Epithelial cell of proximal tubule (primary cell): ENCODE measurements at regions not wholly inside any gene's neighbourhood (a gene's known extent, or its start where the extent isn't known, plus 50 kb on each side); places are given as distances from the start of the nearest gene placed in this dataset.
"Not testable (repeated sequence)": the region's sequence is repeated elsewhere in the genome, so short reads cannot be mapped to it uniquely, and the experiment has no call there.

Experiments used
- DNase-seq: peaks from one replicate; pipeline ENCODE4 v3.0.0-alpha.2; 2011; ENCODE audit warnings: low read depth
- H3K4me3 ChIP-seq: 2 replicates; pipeline ENCODE4 v1.5.1; 2011; ENCODE audit warnings: low read depth, mild to moderate bottlenecking, low read length
- TF ChIP-seq, protein P1 (sequence below): conservative IDR thresholded peaks from 2 replicates; pipeline ENCODE4 v1.5.1; 2012; ENCODE audit warnings: low read depth, mild to moderate bottlenecking, low read length

DNA sequence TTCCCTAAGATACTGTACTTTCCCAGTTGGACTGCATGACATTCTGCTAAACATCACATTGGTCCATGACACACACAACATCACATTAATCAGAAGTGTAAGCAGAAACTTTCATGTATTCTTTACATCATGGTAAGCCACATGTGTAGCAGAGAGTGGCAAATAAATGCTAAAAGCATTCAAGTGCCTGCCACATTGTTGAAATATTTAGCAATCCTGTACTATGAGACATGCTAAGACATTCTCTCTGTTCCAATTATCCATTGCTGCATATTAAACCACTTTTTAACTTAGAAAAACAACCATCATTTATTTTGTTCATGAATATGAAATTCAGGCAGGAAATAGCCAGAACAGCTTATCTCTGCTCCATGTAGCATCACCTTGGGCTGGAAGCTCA, 207.7 kb upstream of the GJE1 start:
- TF ChIP-seq, protein P1, sequence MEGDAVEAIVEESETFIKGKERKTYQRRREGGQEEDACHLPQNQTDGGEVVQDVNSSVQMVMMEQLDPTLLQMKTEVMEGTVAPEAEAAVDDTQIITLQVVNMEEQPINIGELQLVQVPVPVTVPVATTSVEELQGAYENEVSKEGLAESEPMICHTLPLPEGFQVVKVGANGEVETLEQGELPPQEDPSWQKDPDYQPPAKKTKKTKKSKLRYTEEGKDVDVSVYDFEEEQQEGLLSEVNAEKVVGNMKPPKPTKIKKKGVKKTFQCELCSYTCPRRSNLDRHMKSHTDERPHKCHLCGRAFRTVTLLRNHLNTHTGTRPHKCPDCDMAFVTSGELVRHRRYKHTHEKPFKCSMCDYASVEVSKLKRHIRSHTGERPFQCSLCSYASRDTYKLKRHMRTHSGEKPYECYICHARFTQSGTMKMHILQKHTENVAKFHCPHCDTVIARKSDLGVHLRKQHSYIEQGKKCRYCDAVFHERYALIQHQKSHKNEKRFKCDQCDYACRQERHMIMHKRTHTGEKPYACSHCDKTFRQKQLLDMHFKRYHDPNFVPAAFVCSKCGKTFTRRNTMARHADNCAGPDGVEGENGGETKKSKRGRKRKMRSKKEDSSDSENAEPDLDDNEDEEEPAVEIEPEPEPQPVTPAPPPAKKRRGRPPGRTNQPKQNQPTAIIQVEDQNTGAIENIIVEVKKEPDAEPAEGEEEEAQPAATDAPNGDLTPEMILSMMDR: no peak
- H3K4me3 ChIP-seq: no peak overlapping the region
- DNase-seq: no peak

DNA sequence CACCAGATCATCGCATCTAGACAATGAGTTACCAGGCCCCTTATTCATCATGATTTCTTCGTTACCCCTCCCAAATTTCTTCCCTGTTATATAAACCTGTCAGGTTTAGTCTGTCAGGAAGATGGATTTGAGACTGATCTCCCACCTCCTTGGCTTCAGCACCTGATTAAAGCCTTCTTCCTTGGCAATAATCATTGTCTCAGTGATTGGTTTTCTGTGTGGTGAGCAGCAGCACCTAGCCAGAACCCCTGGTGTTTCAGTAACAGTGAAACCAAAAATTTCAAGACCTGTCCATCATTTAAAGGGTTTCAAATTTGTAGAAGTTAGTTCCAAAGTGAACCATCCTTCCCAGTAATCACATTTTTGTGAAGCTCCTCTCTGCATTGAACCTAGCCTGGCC, 209.8 kb upstream of the GJE1 start:
- no peak for DNase-seq
- TF ChIP-seq, protein P1: no peak
- no peak overlapping the region for H3K4me3 ChIP-seq

DNA sequence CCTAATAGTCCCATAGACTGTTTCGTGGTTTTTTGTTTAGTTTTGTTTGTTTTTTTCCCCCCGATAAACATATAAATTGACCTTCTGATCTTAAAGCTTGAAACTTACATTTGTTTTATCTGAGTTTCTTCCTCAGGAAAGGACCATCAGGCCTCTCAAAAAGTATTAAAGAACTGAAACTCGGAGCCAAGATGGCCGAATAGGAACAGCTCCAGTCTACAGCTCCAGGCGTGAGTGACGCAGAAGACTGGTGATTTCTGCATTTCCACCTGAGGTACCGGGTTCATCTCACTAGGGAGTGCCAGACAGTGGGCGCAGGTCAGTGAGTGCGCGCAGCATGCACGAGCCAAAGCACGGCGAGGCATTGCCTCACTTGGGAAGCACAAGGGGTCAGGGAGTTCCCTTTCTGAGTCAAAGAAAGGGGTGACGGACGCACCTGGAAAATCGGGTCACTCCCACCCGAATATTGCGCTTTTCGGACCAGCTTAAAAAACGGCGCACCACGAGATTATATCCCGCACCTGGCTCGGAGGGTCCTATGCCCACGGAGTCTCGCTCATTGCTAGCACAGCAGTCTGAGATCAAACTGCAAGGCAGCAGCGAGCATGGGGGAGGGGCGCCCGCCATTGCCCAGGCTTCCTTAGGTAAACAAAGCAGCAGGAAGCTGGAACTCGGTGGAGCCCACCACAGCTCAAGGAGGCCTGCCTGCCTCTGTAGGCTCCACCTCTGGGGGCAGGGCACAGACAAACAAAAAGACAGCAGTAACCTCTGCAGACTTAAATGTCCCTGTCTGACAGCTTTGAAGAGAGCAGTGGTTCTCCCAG, 215.8 kb upstream of the GJE1 start:
- not testable (repeated sequence) for DNase-seq, H3K4me3 ChIP-seq

DNA sequence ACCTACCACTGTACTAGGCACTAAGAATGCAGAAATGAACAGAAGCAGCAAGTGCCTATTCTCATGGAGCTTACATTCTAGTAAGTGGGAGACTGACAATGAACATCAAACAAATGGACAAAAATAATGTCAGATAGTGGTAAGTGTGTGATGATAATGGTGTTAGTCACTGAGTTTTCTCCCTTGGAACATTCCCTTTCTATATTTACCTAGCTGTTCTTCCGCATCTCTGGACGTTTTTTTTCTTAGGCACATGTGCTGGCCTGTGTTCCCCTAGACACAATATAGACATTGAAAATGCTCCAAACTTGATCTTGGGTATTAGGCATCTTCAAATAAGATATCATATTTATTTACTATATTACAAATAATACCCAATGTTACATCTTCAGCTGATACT, 218.1 kb upstream of the GJE1 start:
- no peak for DNase-seq
- TF ChIP-seq, protein P1: no peak

DNA sequence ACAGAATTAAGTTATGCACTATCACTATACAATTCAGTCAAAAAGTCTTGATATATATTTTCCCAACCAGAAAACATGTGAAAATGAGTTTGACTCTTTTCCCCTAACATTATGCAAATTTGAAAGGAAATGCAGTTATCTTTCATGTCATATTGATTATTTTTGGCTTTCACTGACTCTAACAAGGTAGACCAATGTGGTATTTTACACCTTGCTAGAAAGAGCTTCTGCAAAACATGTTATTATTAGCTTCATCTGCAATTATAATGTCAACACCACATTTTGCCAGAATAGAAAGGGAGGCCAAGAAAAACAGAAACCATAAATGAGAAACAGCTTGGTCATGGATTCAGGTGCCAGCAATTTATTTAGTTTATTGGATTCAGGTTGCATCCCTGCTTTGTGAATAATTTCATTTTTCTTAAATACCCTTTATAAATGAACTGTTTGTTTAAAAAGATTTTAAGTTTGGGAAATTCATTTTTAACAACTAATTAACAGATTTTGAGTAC, 226.1 kb upstream of the GJE1 start:
- no peak overlapping the region for H3K4me3 ChIP-seq
- DNase-seq: no peak
- TF ChIP-seq, protein P1: no peak

More for the DNA sequence above, 218.1 kb upstream of the GJE1 start:
- H3K4me3 ChIP-seq: no peak overlapping the region

DNA sequence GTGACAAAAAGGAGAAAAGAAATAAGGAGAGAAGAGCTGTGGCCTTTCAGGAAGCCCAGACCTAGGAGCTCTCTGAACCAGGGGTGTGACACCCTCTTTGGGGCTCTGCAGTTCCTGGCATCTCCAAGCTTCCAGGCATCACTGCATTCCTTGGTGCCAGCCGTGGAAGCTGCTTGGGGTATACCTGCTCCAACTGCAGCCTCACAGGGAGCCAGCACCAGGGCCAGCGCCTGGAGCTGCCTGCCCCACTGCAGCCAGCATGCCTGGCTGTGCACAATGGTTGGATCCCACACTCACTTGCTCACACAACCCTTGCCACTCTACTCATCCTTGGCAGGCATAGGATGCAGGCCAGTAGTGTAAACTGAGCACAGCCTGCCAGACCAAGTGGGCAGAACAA, 242.1 kb upstream of the GJE1 start:
- DNase-seq: no peak
- no peak overlapping the region for H3K4me3 ChIP-seq
- TF ChIP-seq, protein P1: no peak

DNA sequence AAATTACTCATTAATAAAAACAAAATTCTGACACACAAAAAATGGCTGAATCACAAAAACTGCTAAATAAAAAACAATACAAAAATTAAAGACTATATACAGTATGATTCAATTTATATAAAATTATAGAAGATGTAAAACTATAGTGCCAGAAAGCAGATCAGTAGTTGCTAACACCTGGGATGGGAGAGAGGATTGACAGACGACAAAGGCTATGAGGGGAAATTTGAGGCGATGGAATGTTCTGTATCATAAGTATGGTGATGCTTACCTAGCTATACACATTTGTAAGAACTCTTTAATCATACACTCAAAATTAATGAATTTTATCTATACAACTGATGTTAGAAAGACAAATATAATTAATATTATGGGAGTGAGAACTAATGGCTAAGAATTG, 247.9 kb upstream of the GJE1 start:
- no peak for DNase-seq
- TF ChIP-seq, protein P1: no peak
- no peak overlapping the region for H3K4me3 ChIP-seq
